ENCODE measurements at regions not wholly inside any gene's neighbourhood (a gene's known extent, or its start where the extent isn't known, plus 50 kb on each side); places are given as distances from the start of the nearest gene placed in this dataset.

DNA sequence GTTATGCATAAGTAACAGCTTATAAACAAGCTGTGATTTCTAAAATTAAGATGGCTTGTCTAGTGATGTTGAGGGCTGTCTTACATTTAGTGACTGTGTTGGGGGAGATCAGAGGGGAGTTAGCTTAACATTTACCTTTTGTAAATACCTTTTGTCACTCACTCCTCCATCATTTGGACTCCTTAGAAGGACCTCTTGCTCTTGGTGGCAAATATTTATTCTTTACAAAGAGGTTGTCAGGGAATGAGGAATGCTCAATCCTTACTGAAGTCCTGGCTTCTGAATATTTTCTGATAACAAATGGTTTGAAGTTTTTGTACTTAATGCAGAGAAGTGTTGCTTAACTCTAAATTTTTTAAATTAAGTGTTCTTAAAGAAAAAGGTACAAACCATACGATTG lies 438.8 kb upstream of the FAM98A start:
- no peak for DNase-seq (ENCODE audit: low read depth)
- no peak overlapping the region for H3K4me3 ChIP-seq (ENCODE audit: low read length)
- TF ChIP-seq, protein P1, sequence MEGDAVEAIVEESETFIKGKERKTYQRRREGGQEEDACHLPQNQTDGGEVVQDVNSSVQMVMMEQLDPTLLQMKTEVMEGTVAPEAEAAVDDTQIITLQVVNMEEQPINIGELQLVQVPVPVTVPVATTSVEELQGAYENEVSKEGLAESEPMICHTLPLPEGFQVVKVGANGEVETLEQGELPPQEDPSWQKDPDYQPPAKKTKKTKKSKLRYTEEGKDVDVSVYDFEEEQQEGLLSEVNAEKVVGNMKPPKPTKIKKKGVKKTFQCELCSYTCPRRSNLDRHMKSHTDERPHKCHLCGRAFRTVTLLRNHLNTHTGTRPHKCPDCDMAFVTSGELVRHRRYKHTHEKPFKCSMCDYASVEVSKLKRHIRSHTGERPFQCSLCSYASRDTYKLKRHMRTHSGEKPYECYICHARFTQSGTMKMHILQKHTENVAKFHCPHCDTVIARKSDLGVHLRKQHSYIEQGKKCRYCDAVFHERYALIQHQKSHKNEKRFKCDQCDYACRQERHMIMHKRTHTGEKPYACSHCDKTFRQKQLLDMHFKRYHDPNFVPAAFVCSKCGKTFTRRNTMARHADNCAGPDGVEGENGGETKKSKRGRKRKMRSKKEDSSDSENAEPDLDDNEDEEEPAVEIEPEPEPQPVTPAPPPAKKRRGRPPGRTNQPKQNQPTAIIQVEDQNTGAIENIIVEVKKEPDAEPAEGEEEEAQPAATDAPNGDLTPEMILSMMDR (IDR thresholded peaks at IDR 0.05; ENCODE audit: insufficient read depth, low read depth, low read length, missing control alignments), result no peak

DNA sequence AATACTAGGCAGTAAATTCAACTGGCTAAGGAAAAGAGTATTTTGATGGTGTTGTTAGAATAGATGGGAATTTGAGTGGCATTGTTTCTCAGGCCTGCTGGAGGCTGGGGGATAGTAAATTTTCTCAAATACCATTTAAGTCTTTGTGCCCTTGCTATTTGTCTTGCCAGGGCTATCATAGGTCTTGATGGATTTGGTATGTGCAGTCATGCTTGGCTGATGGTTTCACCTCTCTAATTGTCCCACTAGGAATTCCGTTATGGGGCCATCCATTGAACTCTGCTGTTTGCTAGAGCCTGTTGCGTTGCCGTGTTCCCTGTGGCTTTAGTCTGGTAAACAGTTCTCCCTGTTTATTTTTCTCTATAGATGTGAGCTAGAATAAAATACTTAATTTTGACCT lies 438.1 kb upstream of the FAM98A start:
- H3K4me3 ChIP-seq (ENCODE audit: low read length), result no peak overlapping the region
- DNase-seq (ENCODE audit: low read depth), result no peak
- TF ChIP-seq, protein P1 (IDR thresholded peaks at IDR 0.05; ENCODE audit: insufficient read depth, low read depth, low read length, missing control alignments), result no peak

DNA sequence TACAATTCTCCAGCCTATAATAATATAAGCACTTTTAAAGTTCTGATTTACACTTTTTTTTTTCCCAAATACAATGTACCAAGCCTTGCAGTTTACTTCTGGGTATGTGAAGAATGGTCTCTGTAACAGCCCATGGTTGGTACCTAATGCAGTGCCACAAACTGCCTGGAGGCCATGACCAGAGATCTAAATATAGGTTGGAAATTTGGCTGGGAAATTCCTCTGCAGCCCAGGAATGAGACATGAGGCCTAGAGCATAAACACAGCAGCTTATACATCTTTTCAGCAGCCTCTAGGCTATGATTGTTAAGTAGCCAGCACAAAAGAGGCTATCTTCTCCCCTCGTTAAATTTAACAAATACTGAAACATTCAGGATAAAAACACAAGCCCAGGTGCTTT lies 432.0 kb upstream of the FAM98A start:
- H3K4me3 ChIP-seq (ENCODE audit: low read length), result no peak overlapping the region
- no peak for DNase-seq (ENCODE audit: low read depth)
- TF ChIP-seq, protein P1 (IDR thresholded peaks at IDR 0.05; ENCODE audit: insufficient read depth, low read depth, low read length, missing control alignments), result no peak

DNA sequence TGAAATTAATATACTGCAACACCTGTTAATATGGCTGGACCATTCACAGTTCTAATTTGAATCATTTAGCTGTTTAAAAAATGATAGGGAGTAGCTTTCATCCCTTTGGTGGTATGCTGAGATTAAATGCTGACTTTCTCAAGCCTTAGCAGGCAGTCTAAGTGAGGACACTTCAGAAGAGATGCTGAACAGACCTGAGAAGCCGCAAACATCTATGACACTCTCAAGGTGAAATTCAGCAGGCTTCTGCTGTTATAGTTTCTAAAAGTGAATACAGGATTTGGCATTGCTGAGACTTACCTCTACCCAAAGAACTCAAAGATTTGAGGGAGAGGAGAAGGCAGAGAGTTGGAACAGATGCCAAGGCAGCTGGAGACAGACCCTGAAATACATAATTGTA lies 431.2 kb upstream of the FAM98A start:
- no peak overlapping the region for H3K4me3 ChIP-seq (ENCODE audit: low read length)
- no peak for DNase-seq (ENCODE audit: low read depth)
- TF ChIP-seq, protein P1 (IDR thresholded peaks at IDR 0.05; ENCODE audit: insufficient read depth, low read depth, low read length, missing control alignments), result no peak

DNA sequence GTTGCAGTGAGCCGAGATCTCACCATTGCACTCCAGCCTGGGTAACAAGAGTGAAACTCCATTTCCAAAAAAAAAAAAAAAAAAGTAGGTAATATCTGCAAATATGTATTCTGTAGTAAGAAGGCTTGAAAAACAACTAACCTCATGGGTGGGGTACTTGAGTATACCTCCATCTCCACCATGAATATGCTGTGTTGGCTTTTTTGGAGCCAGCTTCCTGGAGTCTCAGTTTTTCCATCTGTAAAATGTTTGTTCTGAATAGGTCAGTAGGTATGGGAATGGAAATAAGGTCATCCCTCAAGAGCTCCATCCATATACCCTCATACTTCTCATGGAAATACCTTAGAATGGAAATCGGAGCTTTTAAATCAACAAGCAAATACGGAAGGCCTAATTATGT lies 430.0 kb upstream of the FAM98A start:
- no peak for DNase-seq (ENCODE audit: low read depth)
- TF ChIP-seq, protein P1 (IDR thresholded peaks at IDR 0.05; ENCODE audit: insufficient read depth, low read depth, low read length, missing control alignments), result no peak
- no peak overlapping the region for H3K4me3 ChIP-seq (ENCODE audit: low read length)

DNA sequence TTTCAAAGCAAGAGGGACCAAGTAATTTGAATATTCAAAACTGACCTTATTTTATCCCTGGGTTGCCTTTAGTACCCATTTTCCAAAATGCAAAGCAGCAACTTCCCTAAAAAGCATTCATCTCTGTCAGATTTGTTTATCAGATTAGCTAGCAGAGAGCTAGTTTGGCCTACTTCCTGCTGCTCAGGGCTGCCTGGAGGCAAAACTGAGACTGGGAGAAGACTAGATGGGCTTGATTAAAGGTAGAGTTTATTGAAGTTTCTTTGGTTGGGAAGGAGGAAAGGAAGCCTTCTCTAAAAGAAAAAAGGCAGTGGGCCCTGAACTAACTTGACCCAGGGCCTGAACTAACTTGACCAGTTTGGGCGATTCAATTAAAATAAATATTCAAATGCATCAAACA lies 426.1 kb upstream of the FAM98A start:
- TF ChIP-seq, protein P1 (IDR thresholded peaks at IDR 0.05; ENCODE audit: insufficient read depth, low read depth, low read length, missing control alignments), result no peak
- no peak overlapping the region for H3K4me3 ChIP-seq (ENCODE audit: low read length)
- no peak for DNase-seq (ENCODE audit: low read depth)

DNA sequence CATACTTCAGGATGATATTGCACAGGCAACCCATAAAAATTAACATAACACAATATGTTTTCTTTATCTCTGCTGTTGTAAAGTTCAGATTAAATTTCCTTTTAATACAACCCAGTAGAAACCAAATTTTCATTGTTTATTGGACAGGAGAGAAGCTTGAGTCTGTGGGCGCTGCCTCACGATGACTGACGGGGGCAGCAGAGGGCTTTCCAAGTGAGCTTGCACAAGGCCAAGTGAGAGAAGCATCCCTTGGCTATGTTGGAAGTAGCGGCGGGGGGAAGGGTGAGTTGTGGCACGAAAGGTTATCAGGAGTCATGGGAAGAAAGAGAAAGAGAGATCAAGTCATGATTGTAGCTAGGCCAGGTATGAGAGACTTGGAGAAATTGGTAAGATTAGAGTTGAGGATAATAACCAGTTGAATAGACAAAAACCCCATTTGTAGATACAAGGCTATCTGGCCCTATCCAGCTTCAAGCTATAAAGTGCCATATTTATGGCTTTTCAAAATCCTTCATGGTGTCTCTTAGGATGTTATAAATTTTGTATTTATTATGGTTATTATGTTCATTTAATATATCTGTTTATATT lies 413.7 kb upstream of the FAM98A start:
- H3K4me3 ChIP-seq (ENCODE audit: low read length), result no peak overlapping the region
- peak; percentile 75 for DNase-seq (ENCODE audit: low read depth)
- TF ChIP-seq, protein P1 (IDR thresholded peaks at IDR 0.05; ENCODE audit: insufficient read depth, low read depth, low read length, missing control alignments), result peak; percentile 84
